ENCODE measurements at regions not wholly inside any gene's neighbourhood (a gene's known extent, or its start where the extent isn't known, plus 50 kb on each side); places are given as distances from the start of the nearest gene placed in this dataset.
"Not testable (repeated sequence)": the region's sequence is repeated elsewhere in the genome, so short reads cannot be mapped to it uniquely, and the experiment has no call there.

DNA sequence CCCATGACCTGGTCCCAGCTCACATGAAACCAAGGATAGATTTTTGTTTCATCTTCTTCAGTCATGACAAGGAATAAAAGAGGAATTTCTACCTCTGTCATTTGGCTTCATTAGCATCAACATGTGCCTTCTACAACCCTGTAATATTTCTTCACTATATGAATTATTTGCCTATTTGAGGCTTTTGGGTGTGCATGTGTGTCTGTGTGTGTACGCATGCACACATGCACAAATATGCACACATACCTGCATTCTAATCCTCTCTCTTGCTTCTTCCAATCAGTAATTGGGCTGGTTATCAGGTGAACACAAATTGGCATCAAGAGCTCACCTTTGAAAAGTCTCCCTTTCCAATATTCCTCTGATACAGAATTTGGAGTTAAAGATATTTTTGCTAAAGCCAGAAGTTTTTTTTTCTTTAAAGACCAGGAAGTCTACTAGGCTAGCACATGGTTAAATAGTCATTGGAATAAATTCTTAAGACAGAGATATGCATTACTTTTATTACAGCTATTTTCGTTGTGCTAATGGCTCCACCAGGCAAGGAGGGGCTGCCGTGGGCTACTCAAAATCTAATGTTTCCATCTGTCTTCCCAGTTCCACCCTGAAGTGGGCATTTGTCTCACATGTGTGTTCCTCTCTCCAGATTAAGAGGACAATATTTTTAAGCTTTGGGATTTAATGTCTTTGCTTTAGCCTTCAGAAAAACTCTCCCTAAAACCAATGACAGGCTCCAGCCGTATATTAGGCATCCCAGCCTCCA is 547.2 kb upstream of the CDH5 start:
- DNase-seq, result no peak

DNA sequence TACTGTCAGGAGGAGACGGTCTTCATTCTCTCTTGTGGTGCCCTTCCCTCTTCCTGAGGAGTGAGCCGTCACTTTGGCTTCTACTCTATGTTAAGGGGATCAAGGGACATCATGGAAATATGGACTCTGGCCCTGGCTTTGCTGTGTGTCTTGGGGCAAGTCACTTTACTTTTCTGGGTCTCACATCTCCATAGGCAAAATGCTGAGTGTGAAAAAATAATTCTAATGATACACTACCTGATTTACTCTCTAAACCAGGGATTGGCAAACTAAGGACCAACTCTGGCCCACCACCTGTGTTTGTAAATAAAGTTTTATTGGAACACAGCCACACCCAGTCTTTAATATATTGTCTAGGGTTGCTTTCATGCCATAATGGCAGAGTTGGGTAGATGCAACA is 548.7 kb upstream of the CDH5 start:
- DNase-seq, result no peak

- no peak for DNase-seq
Measured at GRCh38 chr16:65817066-65817465, 549.4 kb upstream of the CDH5 start.

GRCh38 chr16:65816556-65816955 is 549.9 kb upstream of the CDH5 start:
- DNase-seq, result no peak

DNA sequence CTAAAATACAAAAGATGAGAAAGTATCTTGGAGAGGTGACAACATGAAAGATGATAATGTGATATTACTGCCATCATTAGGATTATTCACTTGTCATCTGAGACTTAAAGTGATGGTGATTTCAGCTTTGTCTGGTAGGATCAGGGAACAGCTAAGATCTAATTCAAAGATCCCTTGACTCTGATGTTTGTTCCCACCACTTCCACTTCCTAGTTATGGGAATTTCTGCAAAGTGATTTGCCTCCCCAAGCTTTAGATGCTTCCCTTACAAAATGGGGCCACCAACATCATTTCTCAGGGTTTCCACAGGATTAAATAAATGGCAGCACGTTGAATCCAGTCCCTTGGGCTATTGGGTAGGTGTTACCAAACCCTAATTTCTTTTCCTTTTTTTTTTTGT is 550.8 kb upstream of the CDH5 start:
- no peak for DNase-seq

DNA sequence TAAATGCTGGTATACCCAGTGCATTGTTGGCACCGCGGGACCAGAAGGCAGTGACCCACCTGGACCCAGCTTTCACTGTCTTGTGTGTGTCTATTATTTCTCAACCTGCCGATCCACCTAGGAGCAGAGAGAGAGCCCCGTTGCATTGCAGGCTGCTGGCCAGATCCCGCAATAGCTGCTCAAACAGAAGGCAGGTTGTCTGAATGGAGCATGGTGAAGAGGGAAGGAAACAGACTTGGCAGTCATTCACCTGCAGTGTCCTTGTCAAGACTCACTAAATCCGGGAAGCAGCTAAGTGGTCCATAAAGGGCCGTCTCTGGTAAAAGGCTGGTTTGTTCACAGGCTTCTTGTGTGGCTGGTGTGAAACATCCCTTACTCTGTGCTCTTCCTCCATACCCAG is 552.6 kb upstream of the CDH5 start:
- not testable (repeated sequence) for DNase-seq

DNA sequence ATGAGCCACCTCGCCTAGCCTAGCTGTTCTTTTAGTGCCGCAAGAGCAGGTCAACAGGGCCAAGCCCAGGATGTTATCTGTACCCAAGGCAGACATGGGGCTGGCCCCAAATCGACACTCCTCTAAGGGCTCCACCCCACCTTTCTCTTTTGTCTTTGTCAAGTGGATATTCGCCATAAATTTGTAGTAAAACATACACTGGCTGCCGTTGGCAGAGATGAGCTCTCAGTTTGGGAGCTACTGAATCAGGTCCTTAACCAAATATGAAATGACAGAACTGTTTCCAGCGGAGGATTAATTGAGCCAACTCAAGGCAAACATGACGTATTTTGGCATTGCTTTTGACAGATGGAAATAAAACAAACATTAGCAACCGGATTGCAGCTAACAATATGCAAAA is 556.9 kb upstream of the CDH5 start:
- DNase-seq, result no peak

GRCh38 chr16:65808790-65809189 is 557.7 kb upstream of the CDH5 start:
- DNase-seq, result no peak

DNA sequence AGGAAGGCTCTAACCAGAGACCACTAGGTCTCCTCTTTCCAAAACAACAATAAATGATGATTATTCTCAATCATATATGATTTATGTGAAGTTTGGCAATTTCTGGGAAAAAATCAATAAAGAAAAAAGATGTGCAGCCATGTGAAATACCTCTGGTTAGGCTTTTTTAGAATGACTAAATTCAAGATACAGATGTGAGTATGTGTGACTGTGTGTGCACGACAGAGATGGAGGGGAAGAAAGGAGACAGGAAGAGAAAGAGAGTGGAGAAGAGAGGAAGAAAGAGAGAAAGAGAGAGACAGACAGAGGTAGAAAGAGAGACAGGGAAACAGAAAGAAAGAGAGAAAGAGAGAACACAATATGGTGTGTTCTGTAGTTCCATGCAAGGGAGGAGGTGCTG is 558.6 kb upstream of the CDH5 start:
- DNase-seq, result no peak

DNA sequence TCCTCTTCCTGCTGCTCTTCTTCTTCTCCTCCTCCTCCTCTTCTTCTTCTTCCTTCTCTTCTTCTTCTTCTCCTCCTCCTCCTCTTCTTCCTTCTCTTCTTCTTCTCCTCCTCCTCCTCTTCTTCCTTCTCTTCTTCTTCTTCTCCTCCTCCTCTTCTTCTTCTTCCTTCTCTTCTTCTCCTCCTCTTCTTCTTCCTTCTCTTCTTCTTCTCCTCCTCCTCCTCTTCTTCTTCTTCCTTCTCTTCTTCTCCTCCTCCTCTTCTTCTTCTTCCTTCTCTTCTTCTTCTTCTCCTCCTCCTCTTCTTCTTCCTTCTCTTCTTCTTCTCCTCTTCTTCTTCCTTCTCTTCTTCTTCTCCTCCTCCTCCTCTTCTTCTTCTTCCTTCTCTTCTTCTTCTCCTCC is 560.8 kb upstream of the CDH5 start:
- DNase-seq, result not testable (repeated sequence)

DNA sequence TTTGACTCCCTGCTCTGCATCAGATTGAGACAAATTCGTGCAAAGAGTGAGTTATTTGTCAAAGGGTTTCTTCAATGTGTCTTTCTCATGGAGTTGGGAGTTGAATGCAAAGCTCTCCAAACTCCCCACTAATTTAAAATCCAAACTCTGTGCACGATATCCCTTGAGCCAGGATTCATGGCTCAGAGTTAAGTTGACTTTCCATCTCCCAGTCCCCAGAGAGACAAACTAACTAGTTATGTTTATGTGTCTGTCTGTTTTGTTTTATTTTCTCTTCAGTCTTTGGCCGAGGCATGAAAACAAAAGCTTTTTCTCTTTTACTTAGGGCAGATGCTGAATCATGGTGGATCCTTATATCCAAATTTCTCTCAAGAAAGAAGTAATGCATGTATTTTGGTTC is 570.0 kb upstream of the CDH5 start:
- DNase-seq, result no peak

DNA sequence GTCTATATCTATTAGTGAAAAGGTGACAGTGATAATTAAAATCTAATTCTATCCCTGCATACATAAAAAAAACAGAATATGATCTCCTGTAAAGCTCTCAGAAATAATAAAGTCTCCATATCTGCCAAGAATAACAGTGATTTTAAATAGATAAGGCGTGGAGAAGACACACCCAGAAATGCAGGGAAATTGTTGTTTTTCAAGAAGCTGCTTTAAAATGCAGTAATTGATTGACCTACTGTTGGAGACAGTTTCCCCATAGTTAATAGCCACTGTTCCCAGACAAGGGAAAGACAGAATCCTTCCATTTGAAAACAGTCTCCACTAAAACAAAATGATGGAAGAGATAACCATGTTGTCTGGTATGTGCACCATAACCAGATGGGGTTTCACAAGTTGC is 571.5 kb upstream of the CDH5 start:
- DNase-seq, result no peak

DNA sequence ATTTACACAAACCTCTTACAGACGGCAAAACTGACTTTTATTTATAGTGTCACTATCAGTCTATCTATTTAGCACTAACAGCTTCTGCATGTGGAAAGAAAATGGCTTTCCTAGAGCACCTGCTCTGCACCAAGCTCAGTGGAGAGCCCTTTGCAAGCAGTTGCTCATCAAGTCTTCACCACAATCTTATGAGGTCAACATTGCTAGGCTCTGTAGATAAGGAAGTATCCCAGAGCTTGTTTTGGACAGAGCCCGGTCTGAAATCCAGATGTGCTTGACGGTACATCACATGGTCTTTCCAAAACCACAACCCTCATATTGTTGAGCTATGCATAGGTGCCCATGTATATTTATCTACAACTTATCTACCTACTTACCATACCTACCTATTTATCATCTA is 572.7 kb upstream of the CDH5 start:
- DNase-seq, result no peak

DNA sequence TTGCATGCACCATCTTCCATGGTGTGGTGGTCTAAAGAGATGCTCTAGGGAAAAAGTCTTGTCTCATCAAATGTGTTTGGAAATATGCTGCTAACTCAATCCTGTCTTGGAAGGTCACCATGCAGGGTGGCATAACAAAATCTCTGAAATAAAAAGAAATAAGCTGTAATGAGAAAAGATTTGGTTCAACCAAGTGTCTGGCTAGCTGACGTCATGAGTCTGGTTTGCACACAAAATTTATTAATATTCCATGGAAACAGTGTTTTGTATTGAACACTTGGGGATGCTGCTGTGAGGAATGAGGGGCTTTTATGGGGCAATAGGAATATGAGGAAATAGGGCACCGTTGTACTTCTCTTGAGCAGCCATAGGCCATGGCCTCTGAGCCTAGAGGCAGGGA is 575.7 kb upstream of the CDH5 start:
- no peak for DNase-seq

DNA sequence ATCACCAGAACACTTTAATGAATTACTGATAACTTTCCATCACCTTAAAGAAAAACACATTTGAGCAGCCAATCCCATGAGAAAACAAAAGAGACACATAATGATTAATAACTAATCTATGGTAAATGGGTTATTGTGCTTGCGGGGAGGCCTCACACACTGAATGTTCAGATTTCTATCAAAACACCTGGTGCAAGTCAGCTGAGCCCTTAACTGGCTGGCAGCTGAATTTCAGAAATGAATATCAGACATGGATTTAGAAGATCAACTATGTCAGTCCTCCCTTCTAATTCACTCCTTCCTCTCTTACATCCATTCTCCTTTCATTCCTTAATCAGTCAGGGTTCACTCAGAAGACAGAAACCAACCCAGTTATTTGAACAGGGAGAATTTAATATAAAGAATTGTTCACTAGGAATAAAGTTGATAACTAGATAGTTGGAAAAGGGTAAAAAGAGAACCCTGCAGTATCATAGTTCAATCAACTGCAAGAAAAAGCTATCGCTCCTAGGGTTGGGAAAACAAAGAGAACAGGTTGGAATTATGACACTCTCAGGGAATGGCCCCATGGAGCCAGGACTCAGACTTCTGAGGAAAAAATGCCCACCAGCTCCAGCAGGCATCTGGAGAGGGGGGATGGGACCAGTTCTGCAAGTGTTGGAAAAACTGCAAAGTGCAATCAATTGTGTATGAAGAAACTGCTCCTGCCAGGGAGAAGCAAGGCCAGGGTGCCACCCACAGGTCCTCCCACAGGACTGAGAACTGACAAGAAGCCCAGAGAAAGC is 577.1 kb upstream of the CDH5 start:
- DNase-seq, result no peak

- no peak for DNase-seq
Measured at GRCh38 chr16:65788434-65789140, 577.9 kb upstream of the CDH5 start.

- no peak for DNase-seq
Measured at GRCh38 chr16:65787921-65788320, 578.6 kb upstream of the CDH5 start.

GRCh38 chr16:65786916-65787315 is 579.6 kb upstream of the CDH5 start:
- DNase-seq, result no peak

DNA sequence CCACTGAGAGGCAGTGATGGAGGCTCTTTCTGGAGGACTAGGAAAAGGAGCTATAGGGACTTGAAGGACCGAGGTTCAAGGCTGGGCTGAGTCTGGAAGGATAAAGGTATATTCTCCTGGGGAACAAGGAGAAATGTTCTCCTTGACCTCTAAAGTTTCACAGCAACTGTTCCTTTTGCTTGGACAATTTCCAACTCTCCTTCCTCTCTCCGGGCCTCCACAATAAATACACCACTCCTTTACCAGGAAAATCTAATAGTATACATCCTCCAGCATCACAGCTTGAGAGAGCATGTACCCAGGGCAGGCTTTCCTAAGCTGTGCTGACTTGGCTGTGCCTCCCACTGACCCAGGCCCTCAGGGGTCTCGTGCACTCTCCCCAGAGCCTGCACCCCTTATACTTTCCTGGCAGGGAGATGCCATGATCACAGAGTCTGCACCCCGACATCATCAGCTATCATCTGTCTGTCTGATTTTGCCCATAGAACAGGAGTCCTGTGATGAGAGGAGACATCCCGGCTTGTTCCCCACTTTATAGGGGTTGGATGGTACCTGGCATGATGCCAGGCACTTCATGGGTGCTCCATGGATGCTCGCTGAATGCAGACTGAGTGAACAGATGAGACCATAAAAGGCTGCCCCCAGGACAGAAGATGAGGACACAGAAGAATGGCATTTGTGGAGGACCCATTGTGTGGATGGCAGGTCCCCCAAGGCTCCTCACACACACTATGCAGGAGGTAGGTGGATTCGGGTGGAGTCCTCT is 582.6 kb upstream of the CDH5 start:
- no peak for DNase-seq

GRCh38 chr16:65782611-65783600 is 583.6 kb upstream of the CDH5 start:
- no peak for DNase-seq

DNA sequence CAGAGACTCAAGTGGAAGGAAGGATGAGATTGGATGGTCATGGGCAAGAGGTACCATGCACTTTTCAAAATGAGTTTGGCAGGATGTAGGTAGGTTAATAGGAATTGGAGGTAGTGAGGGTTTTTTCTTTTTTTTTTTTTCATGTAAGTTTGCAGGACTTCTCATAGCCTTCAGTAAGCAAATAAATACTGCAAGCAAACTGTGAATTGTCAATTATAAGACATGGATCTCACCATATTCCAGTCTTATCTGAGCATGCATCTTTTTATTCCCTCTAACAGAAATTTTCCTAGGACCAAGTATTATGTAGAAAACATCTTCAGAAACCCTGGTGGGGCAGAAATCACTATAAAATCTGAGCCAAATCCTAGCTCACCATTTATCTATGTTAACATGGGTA is 584.6 kb upstream of the CDH5 start:
- DNase-seq, result no peak

- DNase-seq, result no peak
Measured at GRCh38 chr16:65781363-65781762, 585.1 kb upstream of the CDH5 start.
